ENCODE measurements at regions not wholly inside any gene's neighbourhood (a gene's known extent, or its start where the extent isn't known, plus 50 kb on each side); places are given as distances from the start of the nearest gene placed in this dataset.

DNA sequence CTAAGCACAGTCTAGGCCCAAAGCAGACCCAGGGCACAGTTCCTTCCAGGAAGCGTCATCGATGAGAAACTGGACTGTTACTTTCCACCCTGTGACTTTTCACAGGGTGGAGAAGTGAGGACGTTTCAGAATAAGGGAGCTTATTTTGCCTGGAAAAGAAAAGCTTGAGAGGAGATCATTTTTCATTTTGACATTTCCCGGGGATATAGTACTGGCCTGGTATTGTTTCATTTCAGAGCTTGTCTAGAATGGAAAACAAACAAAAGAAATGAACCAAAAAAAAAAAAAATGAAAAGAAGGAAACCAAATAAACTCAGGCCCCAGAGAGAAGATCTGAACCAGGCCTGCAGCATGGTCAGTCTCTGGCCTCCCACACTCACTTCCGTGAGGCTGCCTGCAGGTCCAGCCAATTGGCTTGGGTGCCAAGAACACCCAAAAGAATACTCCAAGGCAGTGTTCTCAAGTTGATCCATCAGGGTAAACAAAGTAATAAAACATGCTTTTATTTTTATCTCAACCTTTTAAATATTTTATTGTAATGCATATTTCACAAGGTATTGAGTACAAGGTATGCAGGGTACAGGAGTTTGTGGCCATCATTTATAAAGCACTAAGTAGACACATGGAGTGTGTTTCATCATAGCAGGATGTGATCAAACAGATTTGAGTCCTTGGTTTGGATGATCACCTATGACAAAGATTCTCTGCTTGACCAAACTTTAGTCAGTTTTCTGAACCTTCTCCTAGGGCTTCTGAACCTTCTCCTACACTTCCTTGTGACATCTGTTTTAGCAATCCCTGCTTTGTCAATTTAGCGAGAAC lies 176.9 kb upstream of the GGTLC1 start:
- no peak for DNase-seq

DNA sequence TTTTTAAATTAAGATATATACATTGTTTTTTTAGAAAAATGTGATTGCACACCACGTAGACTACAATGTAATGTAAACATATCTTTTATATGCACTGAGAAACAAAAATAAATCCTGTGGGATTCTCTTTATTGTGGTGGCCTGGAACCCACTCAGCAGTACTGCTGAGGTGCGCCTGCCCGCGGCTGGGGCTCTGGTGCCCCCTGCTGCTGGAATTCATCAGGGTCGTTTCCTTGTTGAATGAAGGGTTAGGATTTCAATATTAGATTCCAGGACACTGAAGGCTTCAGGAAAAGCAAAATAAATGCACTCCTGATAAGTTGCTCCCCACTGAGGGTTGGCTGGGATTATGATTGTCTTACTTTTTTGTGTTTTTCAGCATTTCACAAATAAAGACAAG lies 175.8 kb upstream of the GGTLC1 start:
- no peak for DNase-seq

DNA sequence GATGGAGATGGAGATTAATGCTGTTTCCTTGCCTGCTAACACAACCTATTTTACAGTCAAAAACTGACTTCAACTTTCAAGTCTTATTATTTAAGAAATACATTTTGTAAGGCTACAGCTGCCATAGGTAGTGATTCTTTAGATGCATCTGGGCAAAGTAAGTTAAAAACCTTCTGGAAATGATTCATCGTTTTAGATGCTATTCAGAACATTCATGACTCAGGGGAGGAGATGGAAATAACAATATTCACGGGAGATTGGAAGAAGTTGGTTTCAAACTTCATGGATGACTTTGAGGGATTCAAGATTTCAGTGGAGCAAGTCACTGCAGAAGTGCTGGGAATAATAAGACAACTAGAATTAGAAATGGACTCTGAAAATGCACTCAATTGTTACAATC lies 174.9 kb upstream of the GGTLC1 start:
- no peak for DNase-seq

DNA sequence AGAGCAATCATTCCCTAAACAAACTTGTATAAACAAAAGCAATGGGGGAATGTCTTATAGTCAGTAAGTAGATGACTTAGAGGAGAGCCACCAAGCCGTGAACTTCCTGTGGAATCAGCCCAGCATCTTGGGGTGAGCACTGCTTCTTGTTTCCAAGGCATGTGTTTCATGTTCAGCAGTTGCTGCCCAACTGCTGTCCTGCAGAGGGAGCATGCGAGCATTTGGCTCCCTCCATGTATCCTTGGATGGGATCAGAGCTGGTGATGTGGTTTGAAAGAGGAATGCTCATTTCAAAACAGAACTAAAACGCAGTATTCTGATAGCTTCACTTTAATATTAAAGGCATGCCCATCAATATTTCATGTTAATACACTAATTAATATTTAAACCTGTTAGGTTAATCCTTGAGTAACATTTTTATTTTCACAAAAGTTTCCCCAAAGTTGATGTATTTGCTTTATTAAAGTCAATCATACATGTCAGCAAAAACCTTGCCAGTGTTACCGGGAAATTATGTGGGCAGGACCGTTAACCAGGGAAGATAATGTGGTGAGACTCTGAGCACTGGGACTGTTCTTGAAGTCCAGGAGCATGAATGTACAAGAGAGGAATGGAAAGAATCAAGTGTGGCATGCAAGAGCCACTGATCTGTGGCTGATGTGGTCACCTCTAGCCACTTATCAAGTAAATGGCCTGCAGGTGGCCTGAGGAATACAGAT lies 172.1 kb upstream of the GGTLC1 start:
- peak; percentile 32 for DNase-seq

DNA sequence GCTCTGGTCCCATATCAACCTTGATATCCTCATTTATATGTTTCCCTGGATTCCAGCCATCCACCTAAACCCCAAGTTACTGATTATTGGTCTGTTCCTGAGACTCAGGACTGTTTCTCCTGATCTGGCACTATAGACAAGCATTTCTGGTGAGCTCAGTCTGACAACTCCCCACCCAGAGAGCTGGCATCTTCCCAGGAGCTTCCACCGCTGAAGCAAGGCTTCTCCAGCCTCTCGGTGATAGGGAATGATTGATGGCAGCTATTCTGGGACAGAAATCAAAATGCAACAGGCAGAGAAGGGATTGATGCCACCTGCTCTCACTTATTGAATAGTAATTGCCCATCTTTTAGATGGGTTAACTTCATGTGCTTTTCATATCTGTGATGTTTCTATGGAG lies 169.7 kb upstream of the GGTLC1 start:
- DNase-seq, result peak; percentile 8

DNA sequence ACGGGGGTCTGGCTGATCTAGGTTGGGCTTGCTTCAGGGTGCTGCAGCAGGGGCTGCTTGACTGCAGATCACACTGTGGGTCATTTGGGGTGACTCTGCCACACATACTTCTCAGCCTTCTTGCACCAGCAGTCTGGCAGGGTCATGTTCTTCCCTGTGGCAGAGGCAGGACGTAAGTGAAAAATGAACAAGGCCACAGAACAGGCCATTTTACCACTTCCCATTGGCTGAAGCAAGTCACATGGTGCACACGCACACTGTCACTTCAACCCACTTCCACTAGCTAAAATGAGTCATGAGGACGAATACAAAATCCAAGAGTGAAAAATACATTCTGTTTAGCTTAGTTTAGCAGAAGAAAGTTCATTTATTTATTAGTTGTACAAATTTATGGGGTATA lies 168.6 kb upstream of the GGTLC1 start:
- no peak for DNase-seq

DNA sequence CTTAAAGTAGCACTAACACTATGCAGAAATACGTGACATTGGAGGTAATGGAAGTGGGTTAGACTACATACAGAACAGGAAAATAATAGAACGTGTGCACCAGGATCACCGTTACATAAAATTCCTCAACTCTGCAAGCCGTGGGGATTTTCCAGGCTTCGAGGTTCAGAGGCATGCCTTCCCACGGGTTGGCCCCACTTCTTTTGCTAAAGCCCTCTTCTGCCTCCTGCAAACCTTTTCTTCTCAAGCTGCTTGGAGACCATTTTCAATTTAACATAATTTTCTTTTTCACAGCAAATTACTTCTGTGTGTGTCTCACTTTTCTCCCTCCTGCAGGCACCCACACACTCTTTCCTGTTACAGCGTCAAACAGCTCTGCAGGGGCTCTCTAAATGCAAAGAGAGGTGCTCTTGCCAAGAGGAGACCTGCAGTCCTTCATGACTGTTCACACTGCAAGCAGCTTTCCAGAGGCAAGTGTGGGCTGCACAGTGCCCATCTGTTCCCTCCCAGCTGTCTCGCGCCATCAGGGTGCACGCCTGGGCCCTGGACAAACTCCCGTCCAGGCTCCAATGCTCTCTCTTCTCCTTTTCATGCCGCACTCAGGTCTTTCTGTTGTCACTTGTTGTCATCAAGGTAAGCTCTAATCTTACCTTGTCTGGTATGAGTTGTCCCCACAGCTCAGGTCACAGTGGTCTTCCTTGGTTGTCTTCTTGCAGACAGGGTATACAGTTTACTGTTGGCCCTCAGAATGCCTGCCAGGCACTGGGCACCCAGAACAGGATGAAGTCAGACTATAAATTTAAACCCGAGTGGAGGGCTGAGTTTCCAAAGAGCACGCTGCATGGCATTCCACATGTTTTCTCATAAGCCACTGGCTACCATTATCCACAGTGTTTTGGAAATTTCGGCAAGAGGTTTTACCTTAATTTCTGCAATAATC lies 164.8 kb upstream of the GGTLC1 start:
- DNase-seq, result no peak

DNA sequence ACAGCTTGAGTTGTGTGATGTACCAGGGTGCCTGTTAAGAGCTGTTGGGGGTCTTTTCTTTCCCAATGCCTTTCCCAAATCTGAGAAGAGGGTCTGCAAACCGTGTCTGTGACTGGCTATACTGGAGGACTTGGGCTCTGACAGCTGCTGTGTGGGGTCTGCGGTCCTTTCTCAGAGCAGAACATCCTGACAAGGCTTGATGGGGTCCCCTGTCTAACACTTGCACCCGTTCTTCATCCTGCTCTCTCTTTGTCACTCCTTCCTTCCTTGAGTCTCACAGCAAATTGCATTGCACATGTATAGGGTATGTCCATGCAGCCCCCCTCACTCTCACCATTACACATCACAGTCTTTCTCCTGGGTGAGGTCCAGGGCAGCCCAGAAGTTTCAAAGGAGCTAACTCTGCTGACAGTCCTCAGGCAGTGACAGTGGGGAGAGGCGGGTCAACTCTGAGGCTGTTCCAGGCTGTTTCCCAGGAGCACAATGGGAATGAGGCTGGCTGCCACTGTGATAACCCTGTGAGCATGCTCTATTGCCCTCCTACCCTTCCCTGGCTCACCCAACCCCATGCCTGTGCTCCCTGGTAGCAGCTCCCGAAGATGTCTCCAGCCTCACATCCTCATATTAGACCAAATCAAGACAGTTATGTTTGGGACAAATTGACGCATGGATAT lies 163.2 kb upstream of the GGTLC1 start:
- DNase-seq, result no peak

DNA sequence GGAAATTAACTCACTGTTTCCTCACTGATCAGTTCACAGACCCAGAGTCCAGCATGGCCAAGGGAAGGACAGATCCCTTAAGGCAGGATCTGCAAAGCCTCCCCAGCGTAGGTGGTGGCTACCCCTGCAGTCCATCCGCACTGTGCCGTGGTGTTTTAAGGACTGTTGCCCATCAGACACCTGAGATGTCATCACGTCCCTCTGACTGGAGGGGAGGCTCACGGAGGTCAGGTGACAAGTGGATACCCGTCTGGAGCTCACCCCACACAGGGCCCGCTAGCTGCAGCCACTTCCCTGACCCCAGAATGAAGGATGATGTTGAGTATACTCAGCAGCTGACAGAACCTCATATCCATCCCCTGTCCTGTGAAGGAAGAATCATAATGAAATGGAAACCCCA lies 161.8 kb upstream of the GGTLC1 start:
- no peak for DNase-seq

DNA sequence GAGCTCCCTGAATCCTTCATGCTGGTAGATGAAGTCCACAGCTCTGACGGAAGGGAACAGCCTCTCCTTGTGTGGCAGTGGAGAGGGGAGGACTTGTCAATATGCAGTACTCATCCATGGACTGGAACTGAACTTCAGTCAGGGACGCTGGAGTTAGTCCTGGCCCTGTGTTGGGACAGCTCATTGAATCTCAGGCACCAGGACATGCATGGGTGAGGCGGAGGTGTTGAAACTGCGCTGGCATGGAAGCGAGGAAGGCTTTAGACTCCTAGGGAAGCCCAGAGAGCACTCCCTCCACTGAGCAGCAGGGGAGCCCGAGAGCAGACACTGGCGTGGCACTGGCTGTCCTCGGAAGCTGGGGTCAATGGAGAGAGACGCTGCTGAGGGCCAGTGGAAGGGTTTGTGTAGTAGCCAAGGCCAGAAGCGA lies 161.3 kb upstream of the GGTLC1 start:
- no peak for DNase-seq

DNA sequence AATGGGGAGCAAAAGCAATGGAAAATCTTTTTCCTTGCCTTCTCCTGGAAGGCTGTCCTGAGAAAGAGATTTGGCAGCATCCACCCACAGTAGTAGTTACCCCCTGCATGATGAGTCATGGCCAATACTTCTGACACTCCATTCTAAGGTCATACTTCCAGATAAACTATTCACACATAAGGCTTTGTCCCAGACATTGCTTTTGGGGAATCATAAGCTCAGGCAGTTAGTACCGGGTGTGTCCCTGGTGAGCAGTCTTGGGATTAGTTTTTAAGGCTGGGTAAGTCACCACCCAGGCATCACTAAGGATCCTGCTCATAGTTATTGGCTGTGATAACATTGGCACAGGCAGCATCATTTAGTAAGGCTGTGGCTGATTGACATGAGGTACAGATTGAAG lies 160.6 kb upstream of the GGTLC1 start:
- DNase-seq, result no peak

DNA sequence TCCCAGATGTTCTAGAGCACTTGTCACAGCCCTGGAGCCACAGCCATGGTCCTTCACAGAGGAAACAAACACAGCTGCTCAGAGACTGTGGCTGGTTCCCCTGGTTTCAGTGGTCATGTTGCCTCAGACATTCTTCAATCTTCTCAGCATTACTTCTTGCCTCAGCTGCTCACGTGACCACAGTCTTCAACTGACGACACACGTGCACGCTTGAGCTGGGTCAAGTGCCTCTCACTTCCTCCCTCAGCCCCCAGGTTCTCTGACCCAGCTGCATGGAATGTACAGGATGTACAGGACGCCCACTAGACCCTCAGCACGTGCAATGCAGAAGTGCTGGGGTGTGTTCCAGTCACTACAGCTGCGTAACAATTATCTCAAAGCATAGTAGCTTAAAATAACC lies 159.8 kb upstream of the GGTLC1 start:
- no peak for DNase-seq

DNA sequence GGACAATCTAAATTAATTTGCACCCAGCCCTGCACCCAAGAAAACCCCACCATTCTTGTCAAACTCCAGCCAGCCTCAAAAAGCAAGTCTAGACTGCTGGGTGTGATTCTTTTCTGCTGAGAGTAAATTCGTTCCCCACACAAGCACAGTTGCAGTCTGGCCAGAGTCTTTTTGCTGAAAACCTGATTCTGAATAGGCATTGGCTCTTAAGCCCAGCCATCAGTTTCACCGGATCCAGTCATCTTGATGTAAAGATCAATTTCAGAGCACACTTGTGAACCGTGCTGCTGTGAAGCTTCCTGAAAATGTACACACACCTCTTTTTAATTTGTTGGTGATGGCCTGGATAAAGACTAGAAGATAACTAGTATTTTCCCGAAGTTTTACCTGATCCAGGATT lies 159.4 kb upstream of the GGTLC1 start:
- DNase-seq, result no peak

DNA sequence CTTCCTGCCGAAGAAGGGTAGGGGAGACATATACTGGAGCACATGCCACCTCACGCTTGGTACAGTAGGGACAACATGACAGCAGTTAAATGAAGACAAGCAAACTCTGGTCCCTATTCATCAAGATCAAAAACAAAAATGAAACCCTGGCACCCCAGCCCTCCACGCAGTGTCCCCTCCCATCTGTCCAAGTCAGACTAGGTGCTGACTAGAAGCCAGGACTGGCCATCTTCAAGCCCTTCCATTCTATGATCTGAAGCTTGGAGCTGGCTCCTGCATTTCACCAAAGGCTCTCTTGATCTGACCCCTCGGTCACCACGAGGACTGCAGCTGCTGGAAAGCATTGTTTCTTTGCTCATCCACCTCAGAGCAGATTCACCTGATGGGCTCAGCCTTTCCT lies 158.9 kb upstream of the GGTLC1 start:
- no peak for DNase-seq

DNA sequence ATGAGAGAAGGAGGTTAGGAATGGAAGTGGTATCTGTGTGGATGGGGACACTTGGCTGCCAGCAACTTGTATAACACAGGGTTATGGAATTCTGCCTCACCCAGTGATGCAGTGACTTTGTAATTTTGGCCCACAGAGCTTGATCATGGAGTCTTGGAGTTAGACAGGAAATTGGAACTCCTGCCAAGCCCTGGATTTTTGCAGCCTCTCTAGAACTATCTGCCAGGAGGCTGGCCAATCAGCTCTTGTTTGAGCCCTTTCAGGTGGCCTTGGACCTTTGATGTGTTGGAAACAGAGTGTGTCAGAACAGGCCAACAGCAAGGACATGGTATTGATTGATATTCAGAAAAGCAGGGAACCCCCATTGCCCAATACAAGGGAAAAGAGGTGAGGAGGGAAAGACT lies 157.7 kb upstream of the GGTLC1 start:
- no peak for DNase-seq

DNA sequence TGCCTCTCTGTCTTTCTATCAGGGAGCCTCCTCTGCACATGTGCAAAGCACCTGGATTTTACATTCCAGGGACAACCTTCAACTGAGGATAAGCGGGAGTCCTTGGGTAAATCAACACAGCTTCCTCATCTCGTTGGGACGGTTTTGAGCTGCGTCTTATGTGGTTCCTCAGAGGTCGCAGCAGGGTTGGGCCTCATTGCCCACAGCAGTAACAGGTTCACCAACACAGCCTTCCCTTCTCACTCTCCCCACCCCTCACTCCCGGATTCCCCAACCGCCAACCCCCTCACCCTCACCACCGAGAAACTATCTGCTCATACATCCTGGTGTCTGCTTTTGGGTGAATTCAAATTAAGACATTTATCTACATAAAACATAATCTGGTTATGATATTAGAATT lies 155.8 kb upstream of the GGTLC1 start:
- no peak for DNase-seq

DNA sequence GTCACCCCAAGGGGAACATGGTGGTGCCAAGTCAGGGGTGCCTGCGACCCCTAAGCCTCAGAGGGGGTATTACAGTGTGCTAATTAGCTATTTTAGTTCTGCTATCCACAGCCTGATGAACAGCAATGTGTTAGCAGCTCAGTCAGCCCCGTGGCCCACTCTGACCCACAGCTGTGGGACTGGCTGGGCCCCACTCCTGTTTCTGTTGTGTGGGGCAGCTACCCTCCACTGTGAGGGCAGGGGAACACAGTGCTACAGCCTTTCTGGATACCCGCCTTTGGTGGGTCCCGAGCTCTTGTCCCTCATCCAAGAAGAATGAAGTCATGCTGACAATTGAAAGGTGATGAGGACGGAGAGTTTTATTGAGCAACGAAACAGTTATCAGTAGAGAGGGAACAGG lies 152.5 kb upstream of the GGTLC1 start:
- DNase-seq, result no peak

DNA sequence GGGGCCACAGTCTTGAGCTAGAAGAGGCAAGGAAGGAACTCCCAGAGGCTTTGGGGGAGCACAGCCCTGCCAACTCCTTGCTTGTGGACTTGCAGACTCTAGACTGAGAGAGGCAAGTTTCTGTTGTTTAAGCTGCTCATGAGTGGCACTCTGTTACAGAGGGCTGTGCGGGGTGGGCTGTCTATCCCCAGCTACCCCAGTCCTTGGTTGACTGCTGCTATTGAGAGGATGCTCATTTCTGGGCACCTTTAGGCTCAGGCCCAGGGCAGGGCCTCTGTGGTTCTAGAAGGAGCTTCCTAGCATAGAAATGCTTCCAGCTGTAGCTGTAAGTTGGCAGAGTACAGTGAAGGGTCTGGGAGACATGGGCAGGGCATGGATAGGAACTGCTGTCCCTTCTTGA lies 151.3 kb upstream of the GGTLC1 start:
- no peak for DNase-seq

DNA sequence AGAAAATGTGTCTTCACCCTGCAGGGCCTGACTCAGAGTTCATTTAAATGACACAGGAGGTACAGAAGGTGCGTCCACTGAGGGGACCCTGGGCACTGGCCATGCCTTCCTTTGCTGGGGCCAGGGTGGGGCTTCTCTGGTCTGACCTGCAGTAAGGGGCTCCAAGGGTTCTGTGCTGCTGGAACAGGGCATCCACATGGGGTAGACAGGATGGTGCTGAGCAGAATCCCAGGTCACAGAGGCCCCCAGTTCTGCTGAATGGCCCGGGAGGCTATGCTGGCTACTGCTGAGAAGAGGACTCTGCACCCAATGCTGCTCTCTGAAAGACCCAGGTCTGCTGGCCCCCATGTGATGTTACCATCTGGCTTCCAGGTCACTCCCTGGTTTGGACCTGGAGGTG lies 150.4 kb upstream of the GGTLC1 start:
- DNase-seq, result no peak

DNA sequence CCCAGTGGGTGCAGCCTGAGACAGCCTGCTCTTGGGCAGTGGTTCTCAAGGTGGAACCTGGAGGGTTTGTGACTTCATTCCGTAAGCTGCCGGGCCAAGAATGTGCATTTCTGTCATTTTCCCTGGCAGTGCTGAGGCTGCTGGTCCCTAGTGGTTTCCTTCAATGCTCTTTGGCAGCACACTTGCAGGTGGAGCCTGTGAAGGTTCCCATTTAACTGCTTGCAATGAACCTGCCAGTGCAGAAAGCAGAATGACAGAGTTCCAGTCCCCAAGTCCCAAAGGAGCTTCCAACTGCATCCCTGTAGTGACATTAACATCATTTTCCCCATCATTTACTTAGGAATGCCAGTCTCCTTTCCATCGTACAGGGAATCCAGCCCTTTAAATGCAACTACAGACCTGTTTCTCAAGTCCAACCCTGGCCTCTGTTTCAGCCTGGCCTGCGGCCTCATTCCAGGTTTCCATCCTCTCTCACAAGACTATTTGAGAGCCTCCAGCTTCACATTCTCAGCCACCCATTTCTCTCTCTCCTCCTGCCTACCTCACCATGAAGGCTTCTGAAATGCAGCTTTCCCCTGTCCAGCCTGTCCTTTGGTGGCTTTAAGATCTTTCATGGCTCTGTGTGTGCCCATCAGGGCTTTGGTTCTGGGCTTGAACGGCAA lies 149.7 kb upstream of the GGTLC1 start:
- no peak for DNase-seq

DNA sequence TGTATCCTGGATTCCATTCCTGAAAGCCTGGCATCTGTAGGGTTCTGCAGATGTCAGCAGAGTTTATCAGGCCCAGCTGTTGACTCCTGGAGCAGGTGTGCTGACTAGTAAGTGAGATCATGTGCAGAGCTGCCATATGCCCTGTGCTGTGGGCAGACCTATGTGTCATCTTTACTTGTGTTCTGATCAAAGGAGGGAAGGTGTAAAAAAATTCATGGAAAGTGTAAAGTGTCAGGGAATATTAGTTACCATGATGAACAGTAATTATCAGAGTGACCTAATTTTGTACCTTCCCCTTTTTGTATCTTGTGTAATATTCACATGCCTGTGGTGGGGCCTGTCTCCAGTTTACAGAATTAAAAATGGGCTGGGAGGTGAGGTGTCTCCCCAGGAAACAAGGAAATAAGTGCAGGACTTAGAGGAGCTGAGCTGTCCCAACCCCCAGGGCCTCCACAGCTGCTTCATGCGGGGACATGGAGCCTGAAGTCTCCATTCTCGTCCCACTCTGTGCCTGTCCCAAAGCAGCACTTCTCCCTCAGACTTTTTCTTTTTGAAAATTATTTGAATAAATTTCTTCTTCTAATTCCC lies 148.2 kb upstream of the GGTLC1 start:
- no peak for DNase-seq

DNA sequence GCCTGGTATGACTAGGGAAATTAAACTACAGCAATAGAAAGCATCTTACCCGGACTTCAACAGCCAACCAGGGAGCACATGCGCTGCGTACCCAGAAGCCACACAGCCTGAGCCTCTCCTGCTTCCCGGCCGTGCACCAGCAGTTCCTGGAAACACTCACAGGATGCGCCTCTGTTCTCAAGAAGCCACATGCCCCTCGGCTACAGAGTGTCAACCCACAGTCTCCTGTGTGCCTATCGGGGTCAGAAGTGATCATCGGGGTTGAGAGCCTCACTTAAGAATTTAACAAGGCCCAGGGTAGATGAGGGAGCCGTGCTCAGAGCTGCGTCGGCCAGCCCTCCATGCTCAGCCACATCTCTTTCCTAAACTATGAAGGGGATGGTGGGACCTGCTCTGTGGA lies 147.2 kb upstream of the GGTLC1 start:
- DNase-seq, result no peak

All from NCI-H345 (cell line).